Fibroblast of mammary gland (primary cell): ENCODE measurements at regions not wholly inside any gene's neighbourhood (a gene's known extent, or its start where the extent isn't known, plus 50 kb on each side); places are given as distances from the start of the nearest gene placed in this dataset.
"Not testable (repeated sequence)": the region's sequence is repeated elsewhere in the genome, so short reads cannot be mapped to it uniquely, and the experiment has no call there.

Experiments used
- DNase-seq: peaks from one replicate; pipeline ENCODE4 v3.0.0-alpha.2; 2010; ENCODE audit warnings: low read depth
- H3K4me3 ChIP-seq: 2 replicates; pipeline ENCODE4 v1.5.1; 2011; ENCODE audit warnings: low read depth, mild to moderate bottlenecking, low read length, moderate library complexity; ENCODE audit not compliant: control insufficient read depth
- TF ChIP-seq, protein P1 (sequence below): conservative IDR thresholded peaks from 2 replicates; pipeline ENCODE4 v1.5.1; 2011; ENCODE audit warnings: low read depth, low read length, inconsistent platforms; ENCODE audit not compliant: control insufficient read depth, insufficient read depth

DNA sequence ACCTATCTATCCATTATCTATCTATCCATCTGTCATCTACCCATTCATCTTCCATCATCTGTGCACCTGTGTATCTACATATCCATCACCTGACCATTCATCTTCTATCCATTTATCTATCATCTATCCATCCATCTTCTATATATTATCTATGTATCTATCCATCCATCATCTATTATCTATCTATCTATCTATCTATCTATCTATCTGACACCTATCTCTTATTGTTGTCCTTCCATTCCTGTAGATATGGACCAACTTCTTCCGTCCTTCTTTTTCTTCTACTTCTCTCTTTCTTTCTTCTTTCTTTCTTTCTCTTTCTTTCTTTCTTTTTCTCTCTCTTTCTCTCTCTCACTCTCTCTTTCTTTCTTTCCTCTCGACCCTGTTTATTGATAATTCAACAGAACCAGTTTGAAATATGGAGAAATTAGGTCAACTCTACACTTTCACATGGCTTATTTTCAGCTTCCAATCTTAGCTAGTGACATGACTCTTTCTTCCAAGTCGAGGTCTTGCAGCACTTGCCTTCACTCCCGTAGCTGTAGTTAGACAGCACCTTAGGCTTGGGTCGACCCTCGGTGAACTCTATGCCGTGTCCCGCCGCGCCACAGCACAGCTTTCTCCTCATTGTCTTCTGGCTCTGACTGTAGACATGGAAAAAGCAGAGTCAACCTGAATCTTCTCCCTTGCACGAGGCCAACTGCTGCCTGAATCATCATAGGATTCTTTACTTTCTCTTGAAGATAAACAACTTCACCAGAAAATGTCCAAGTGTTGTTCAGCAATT lies 110.4 kb upstream of the EXOC2 start:
- no peak overlapping the region for H3K4me3 ChIP-seq
- no peak for DNase-seq
- TF ChIP-seq, protein P1, sequence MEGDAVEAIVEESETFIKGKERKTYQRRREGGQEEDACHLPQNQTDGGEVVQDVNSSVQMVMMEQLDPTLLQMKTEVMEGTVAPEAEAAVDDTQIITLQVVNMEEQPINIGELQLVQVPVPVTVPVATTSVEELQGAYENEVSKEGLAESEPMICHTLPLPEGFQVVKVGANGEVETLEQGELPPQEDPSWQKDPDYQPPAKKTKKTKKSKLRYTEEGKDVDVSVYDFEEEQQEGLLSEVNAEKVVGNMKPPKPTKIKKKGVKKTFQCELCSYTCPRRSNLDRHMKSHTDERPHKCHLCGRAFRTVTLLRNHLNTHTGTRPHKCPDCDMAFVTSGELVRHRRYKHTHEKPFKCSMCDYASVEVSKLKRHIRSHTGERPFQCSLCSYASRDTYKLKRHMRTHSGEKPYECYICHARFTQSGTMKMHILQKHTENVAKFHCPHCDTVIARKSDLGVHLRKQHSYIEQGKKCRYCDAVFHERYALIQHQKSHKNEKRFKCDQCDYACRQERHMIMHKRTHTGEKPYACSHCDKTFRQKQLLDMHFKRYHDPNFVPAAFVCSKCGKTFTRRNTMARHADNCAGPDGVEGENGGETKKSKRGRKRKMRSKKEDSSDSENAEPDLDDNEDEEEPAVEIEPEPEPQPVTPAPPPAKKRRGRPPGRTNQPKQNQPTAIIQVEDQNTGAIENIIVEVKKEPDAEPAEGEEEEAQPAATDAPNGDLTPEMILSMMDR, result no peak

DNA sequence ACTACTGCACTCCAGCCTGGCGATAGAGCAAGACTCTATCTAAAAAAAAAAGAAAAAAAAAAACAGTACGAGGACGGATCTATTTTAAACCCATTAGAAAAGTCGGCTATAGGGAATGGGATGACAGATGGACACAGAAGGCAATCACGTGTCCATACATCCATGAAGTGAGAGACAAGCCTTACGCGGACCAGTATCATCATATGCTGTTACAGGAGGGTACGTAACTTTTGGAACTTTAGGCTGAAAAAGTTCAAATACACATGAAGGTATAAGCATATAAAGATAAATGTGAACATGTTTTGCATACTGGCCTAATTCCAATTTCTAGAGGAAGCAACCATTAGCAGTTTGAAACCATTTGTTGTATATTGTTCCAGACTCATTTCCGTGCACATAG lies 109.8 kb upstream of the EXOC2 start:
- TF ChIP-seq, protein P1, result no peak
- no peak overlapping the region for H3K4me3 ChIP-seq
- no peak for DNase-seq

DNA sequence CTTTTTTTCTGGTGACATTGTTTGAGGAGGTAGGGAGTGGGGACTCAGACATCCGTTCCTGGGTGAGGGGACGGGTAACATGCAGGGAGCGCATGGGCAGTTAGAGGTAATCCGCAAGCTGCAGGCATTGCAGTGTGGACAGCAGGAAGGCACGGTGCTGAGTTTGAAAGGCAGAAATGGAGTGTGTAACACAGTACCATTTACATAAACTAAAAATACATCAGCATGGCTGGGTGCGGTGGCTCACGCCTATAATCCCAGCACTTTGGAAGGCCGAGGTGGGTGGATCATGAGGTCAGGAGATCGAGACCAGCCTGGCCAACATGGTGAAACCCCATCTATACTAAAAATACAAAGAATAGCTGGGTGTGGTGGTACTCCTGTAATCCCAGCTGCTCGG lies 109.3 kb upstream of the EXOC2 start:
- not testable (repeated sequence) for H3K4me3 ChIP-seq, DNase-seq

DNA sequence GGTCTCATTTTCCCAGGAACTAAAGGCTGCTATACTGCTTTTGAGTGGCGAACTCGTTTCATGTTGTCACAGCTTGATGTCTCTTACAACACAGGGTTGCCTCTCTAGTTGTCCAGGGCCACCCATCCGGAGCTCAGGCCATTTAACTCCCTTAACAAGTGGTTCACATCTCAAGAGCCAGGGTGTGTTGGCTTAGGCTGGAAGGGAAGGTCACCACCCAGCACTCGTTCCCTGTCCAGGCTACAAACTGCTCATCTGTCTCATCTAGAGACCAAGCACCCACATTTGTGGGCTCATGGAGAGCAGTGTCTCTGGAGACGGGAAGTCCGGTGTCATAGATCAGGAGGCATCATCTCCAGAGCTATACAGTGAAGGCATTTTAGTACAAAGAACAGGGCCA lies 106.8 kb upstream of the EXOC2 start:
- TF ChIP-seq, protein P1, result no peak
- H3K4me3 ChIP-seq, result no peak overlapping the region
- no peak for DNase-seq

DNA sequence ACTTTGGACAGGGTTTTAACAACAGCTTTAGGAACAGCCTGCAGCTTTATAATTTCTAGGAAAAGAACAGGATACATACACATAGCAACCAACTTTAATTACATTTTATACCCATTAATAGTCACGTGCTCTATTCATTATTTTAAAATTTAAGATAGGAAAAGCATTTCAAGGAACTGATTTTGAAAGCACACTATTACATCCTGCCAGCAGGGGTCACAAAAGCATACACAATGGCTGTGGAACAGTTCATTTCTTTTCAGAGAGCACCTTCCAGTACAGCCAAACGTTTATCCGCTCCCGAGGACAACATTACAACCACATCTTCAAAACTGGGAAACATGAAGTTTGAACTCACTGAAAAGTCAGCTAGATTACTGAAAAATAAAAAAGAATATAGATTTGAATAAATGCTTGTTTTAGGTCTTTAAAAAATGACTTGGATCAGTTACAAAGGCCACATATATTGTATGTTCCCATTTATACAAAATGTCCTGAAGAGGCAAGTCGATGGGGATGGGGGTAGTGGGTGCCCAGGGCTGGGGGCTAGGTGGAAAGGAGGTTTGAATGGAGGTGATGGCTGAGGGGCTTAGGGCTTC lies 104.6 kb upstream of the EXOC2 start:
- peak; percentile 62 for DNase-seq
- TF ChIP-seq, protein P1, result peak; percentile 68
- no peak overlapping the region for H3K4me3 ChIP-seq

DNA sequence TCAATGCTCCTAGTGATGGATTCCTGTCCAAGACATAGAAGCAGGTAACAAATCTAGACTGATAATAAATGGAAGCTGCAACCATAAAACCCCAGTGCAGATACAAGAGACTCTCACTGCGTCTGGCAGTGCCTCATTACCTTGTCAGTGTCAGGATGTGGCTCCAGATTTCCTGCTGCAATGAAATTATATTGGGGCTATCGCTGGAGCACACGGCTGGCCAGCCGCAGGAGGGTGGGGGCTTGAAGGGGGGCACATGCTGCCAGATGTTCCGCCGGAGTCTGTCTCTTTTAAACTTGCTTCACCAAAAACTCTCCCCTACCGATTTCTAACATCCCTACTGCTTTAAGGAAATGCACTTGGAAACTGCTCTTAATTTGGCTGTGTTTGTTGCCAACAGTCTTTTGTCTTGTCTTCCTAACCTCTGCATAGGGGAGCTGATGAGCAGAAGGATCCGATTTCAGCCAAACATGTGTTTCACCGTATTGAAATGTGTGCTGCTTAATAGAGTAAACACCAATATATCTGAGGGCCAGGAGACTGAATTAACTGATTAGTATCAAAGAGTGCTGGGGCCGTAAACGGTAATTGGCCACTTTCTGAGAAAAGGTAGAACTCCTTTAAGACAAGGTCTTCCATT lies 102.2 kb upstream of the EXOC2 start:
- no peak for DNase-seq
- TF ChIP-seq, protein P1, result no peak
- no peak overlapping the region for H3K4me3 ChIP-seq

DNA sequence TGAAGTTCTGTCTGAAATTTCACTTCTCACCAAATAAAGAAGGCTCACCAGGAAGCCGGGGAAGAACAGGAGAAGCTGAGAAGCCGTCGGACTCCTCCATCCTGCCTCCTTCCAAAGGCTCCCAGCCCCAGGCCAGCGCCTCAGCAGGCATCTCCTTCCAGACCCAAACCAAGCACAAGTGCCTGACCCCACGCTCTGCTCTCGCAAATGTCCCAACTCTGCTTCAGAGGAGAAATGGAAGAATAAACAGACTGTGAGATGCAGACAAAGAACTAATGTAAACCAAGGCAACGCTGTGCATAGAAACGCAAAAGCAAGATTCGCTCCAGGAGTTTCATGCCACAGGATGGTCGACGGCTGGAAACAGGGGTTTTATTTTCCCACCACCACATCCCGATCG lies 100.3 kb upstream of the EXOC2 start:
- TF ChIP-seq, protein P1, result no peak
- no peak for DNase-seq
- H3K4me3 ChIP-seq, result no peak overlapping the region
